DOHH2 (cell line): ENCODE measurements at regions not wholly inside any gene's neighbourhood (a gene's known extent, or its start where the extent isn't known, plus 50 kb on each side); places are given as distances from the start of the nearest gene placed in this dataset.
"Not testable (repeated sequence)": the region's sequence is repeated elsewhere in the genome, so short reads cannot be mapped to it uniquely, and the experiment has no call there.

Source experiments
- H3F3A ChIP-seq: fragments of 200-600 bp; sonication (generic), shearing (Covaris generic); 2 replicates; pipeline ENCODE4 v1.6.0; 2016; ENCODE audit warnings: antibody characterized with exemption, mild to moderate bottlenecking; ENCODE audit not compliant: control insufficient read depth, insufficient read depth
- H3K27ac ChIP-seq: fragments of 200-600 bp; sonication (generic); 2 replicates; pipeline ENCODE4 v1.5.1; 2014; ENCODE audit warnings: low read depth, mild to moderate bottlenecking, low read length, moderate library complexity
- H3K27me3 ChIP-seq: fragments of 200-600 bp; sonication (generic); 2 replicates; pipeline ENCODE4 v1.6.1; 2014; ENCODE audit warnings: mild to moderate bottlenecking, low read length, mixed read lengths; ENCODE audit not compliant: control insufficient read depth
- H3K36me3 ChIP-seq: fragments of 200-600 bp; sonication (generic); 2 replicates; pipeline ENCODE4 v1.6.1; 2014; ENCODE audit warnings: mild to moderate bottlenecking, low read length, moderate library complexity, mixed read lengths; ENCODE audit not compliant: control insufficient read depth
- H3K4me1 ChIP-seq: fragments of 200-600 bp; sonication (generic); 2 replicates; pipeline ENCODE4 v1.6.1; 2014; ENCODE audit warnings: mild to moderate bottlenecking, low read length, mixed read lengths; ENCODE audit not compliant: control insufficient read depth
- H3K4me2 ChIP-seq: fragments of 200-600 bp; sonication (generic); 2 replicates; pipeline ENCODE4 v1.6.0; 2014; ENCODE audit warnings: mild to moderate bottlenecking, low read length, moderate library complexity
- H3K4me3 ChIP-seq: fragments of 200-600 bp; sonication (generic); 2 replicates; pipeline ENCODE4 v1.5.1; 2014; ENCODE audit warnings: mild to moderate bottlenecking, low read length, mixed read lengths
- H3K79me2 ChIP-seq: fragments of 200-600 bp; sonication (generic); 2 replicates; pipeline ENCODE4 v1.6.1; 2014; ENCODE audit warnings: mild to moderate bottlenecking, low read length, mixed read lengths; ENCODE audit not compliant: control insufficient read depth
- H3K9me2 ChIP-seq: fragments of 200-600 bp; sonication (generic); replicated peaks from 2 replicates; pipeline ENCODE4 v1.6.1; 2014; ENCODE audit warnings: mild to moderate bottlenecking, low read length, mixed read lengths; ENCODE audit not compliant: control insufficient read depth
- H3K9me3 ChIP-seq: fragments of 200-600 bp; sonication (generic); 2 replicates; pipeline ENCODE4 v1.6.1; 2014; ENCODE audit warnings: antibody characterized with exemption, low read length, mixed read lengths; ENCODE audit not compliant: control insufficient read depth, insufficient read depth
- H4K20me1 ChIP-seq: fragments of 200-600 bp; sonication (generic); 2 replicates; pipeline ENCODE4 v1.6.0; 2014; ENCODE audit warnings: low read depth, mild to moderate bottlenecking, antibody characterized with exemption, low read length, moderate library complexity; ENCODE audit not compliant: control insufficient read depth, insufficient read depth
- CTCF ChIP-seq: fragments of 200-600 bp; sonication (generic); IDR thresholded peaks from one replicate; pipeline ENCODE4 v1.5.1; 2014; ENCODE audit warnings: antibody characterized with exemption, mild to moderate bottlenecking, low read depth, low read length; ENCODE audit not compliant: poor library complexity, severe bottlenecking
- EZH2phosphoT487 ChIP-seq: fragments of 200-600 bp; sonication (generic); IDR thresholded peaks from 2 replicates; pipeline ENCODE4 v1.6.1; 2017; ENCODE audit warnings: borderline replicate concordance, mild to moderate bottlenecking, antibody characterized with exemption, low read length, moderate library complexity, mixed read lengths

GRCh38 chr16:88200896-88201185 lies 181.9 kb upstream of the ZNF469 start:
- H3K9me3 ChIP-seq: no peaks in the 10 kb centered on the region
- no peaks in the 10 kb centered on the region for H3K36me3 ChIP-seq
- no peak overlapping the region for H3K4me2 ChIP-seq
- no peaks in the 10 kb centered on the region for H3K9me2 ChIP-seq
- no peaks in the 10 kb centered on the region for H3K27me3 ChIP-seq
- H3F3A ChIP-seq: no peaks in the 10 kb centered on the region
- TF ChIP-seq CTCF (no peak), EZH2phosphoT487 (no peak)
- no peaks in the 10 kb centered on the region for H3K79me2 ChIP-seq
- no peaks in the 10 kb centered on the region for H4K20me1 ChIP-seq
- no peak overlapping the region for H3K27ac ChIP-seq
- no peak overlapping the region for H3K4me3 ChIP-seq
- no peaks in the 10 kb centered on the region for H3K4me1 ChIP-seq

- H3K4me1 ChIP-seq, H3K27ac ChIP-seq, H3K79me2 ChIP-seq, H4K20me1 ChIP-seq, H3K9me2 ChIP-seq, H3K4me2 ChIP-seq, H3K4me3 ChIP-seq, H3K9me3 ChIP-seq, H3K27me3 ChIP-seq, H3K36me3 ChIP-seq, H3F3A ChIP-seq: not testable (repeated sequence)
Measured at GRCh38 chr16:88201611-88202010, 181.1 kb upstream of the ZNF469 start.

- Histone ChIP-seq H4K20me1 (no peaks in the 10 kb centered on the region), H3K27ac (no peak overlapping the region), H3K4me2 (no peak overlapping the region), H3K36me3 (no peaks in the 10 kb centered on the region), H3K9me2 (no peaks in the 10 kb centered on the region), H3K4me3 (no peak overlapping the region), H3K27me3 (no peaks in the 10 kb centered on the region), H3K79me2 (no peaks in the 10 kb centered on the region), H3K9me3 (no peaks in the 10 kb centered on the region), H3K4me1 (no peaks in the 10 kb centered on the region), H3F3A (no peaks in the 10 kb centered on the region)
- TF ChIP-seq CTCF (no peak), EZH2phosphoT487 (no peak)
Measured at GRCh38 chr16:88202207-88202745, 180.5 kb upstream of the ZNF469 start.

GRCh38 chr16:88202856-88203681 lies 179.7 kb upstream of the ZNF469 start:
- H3K36me3 ChIP-seq, H3K9me2 ChIP-seq: not testable (repeated sequence)

GRCh38 chr16:88204131-88205110 lies 178.3 kb upstream of the ZNF469 start:
- not testable (repeated sequence) for H3K36me3 ChIP-seq, H3K4me2 ChIP-seq, H3F3A ChIP-seq, H3K4me1 ChIP-seq, H3K9me2 ChIP-seq, H3K79me2 ChIP-seq, H3K27ac ChIP-seq, H3K27me3 ChIP-seq, H3K9me3 ChIP-seq, H4K20me1 ChIP-seq, H3K4me3 ChIP-seq

More at GRCh38 chr16:88202856-88203681, 179.7 kb upstream of the ZNF469 start:
- H3K27me3 ChIP-seq, H3K4me3 ChIP-seq, H3F3A ChIP-seq, H3K27ac ChIP-seq, H3K9me3 ChIP-seq, H3K4me2 ChIP-seq, H3K79me2 ChIP-seq, H3K4me1 ChIP-seq, H4K20me1 ChIP-seq: not testable (repeated sequence)

GRCh38 chr16:88205482-88205881 lies 177.3 kb upstream of the ZNF469 start:
- not testable (repeated sequence) for H3K27me3 ChIP-seq, H3K9me3 ChIP-seq

More at GRCh38 chr16:88205482-88205881, 177.3 kb upstream of the ZNF469 start:
- not testable (repeated sequence) for H3K4me2 ChIP-seq, H3K79me2 ChIP-seq, H3F3A ChIP-seq, H3K4me3 ChIP-seq, H3K27ac ChIP-seq, H3K9me2 ChIP-seq, H3K4me1 ChIP-seq, H3K36me3 ChIP-seq, H4K20me1 ChIP-seq
